HPDE6-E6E7 (cell line): ENCODE measurements at regions not wholly inside any gene's neighbourhood (a gene's known extent, or its start where the extent isn't known, plus 50 kb on each side); places are given as distances from the start of the nearest gene placed in this dataset.

Experiments
- DNase-seq: peaks from one replicate; pipeline ENCODE4 v3.0.0; 2011; ENCODE audit warnings: missing footprints; ENCODE audit errors: extremely low spot score

GRCh38 chr14:53896726-53897125 is 59.9 kb downstream of the BMP4 start:
- DNase-seq: no peak

GRCh38 chr14:53894456-53894855 is 62.2 kb downstream of the BMP4 start:
- no peak for DNase-seq

- no peak for DNase-seq
Measured at GRCh38 chr14:53893374-53893773, 63.3 kb downstream of the BMP4 start.

- DNase-seq: no peak
Measured at GRCh38 chr14:53890611-53891101, 66.0 kb downstream of the BMP4 start.

- DNase-seq: no peak
Measured at GRCh38 chr14:53888535-53889386, 67.9 kb downstream of the BMP4 start.

GRCh38 chr14:53885136-53885640 is 71.4 kb downstream of the BMP4 start:
- DNase-seq: no peak

GRCh38 chr14:53884601-53885000 is 72.0 kb downstream of the BMP4 start:
- DNase-seq: no peak

GRCh38 chr14:53883739-53884138 is 72.9 kb downstream of the BMP4 start:
- DNase-seq: no peak

GRCh38 chr14:53882684-53883083 is 73.9 kb downstream of the BMP4 start:
- DNase-seq: no peak

- DNase-seq: no peak
Measured at GRCh38 chr14:53881921-53882320, 74.7 kb downstream of the BMP4 start.

- DNase-seq: no peak
Measured at GRCh38 chr14:53881161-53881871, 75.3 kb downstream of the BMP4 start.

- DNase-seq: no peak
Measured at GRCh38 chr14:53880761-53881160, 75.9 kb downstream of the BMP4 start.

GRCh38 chr14:53879747-53880146 is 76.9 kb downstream of the BMP4 start:
- no peak for DNase-seq

- no peak for DNase-seq
Measured at GRCh38 chr14:53879022-53879686, 77.5 kb downstream of the BMP4 start.

- no peak for DNase-seq
Measured at GRCh38 chr14:53875324-53875897, 81.2 kb downstream of the BMP4 start.

- no peak for DNase-seq
Measured at GRCh38 chr14:53874704-53875103, 81.9 kb downstream of the BMP4 start.

- DNase-seq: no peak
Measured at GRCh38 chr14:53872681-53873089, 83.9 kb downstream of the BMP4 start.

GRCh38 chr14:53871951-53872350 is 84.7 kb downstream of the BMP4 start:
- no peak for DNase-seq

- DNase-seq: no peak
Measured at GRCh38 chr14:53871011-53871410, 85.6 kb downstream of the BMP4 start.

- no peak for DNase-seq
Measured at GRCh38 chr14:53865711-53866110, 90.9 kb downstream of the BMP4 start.

GRCh38 chr14:53861781-53862180 is 94.8 kb downstream of the BMP4 start:
- no peak for DNase-seq

- no peak for DNase-seq
Measured at GRCh38 chr14:53858345-53858684, 98.3 kb downstream of the BMP4 start.
